NCI-H1417 treated with DMSO at 0.1 percent for 48 hours (cell line): ENCODE measurements at regions not wholly inside any gene's neighbourhood (a gene's known extent, or its start where the extent isn't known, plus 50 kb on each side); places are given as distances from the start of the nearest gene placed in this dataset.
A peak's percentile ranks its signal among the peaks of the same experiment; 100 is the strongest.

ENCODE experiments used
- DNase-seq: peaks from one replicate; lab custom pipeline; 2025; lab: John Stamatoyannopoulos, UW

DNA sequence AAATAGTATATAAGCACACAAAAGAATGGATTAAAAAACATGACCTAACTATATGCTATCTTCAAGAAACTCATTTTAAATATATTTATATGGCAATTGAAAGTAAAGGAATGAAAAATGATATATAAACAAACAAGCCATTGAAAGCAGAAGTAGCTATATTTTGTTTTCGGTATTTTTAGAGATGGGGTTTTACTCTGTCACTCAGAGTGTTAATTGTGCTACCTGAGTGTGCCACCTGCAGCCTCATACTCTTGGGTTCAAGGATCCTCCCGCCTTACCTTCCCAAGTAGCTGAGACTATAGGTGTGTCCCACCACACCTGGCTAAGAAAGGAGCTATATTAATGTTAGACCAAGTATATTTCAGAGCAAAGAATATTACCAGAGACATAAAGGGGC, 624.1 kb downstream of the BUD13 start:
- DNase-seq, result no peak

DNA sequence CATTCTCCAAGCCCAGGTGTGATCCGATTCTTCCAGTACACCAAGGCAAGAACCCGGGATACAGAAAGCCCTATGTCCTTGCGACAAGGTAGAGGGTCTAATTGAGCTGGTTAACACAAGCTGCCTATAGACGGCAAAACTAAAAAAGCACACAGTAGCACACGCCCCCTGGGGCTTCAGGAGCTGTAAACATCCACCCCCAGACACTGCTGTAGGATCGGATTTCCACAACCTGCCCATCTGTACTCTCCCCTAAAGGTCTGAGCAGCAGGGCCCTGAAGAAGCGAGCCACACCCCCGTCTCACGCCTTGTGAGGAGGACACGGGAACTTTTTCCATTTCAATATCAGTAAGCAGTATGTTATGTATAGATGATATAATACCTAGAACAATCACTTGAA, 624.7 kb downstream of the BUD13 start:
- no peak for DNase-seq

DNA sequence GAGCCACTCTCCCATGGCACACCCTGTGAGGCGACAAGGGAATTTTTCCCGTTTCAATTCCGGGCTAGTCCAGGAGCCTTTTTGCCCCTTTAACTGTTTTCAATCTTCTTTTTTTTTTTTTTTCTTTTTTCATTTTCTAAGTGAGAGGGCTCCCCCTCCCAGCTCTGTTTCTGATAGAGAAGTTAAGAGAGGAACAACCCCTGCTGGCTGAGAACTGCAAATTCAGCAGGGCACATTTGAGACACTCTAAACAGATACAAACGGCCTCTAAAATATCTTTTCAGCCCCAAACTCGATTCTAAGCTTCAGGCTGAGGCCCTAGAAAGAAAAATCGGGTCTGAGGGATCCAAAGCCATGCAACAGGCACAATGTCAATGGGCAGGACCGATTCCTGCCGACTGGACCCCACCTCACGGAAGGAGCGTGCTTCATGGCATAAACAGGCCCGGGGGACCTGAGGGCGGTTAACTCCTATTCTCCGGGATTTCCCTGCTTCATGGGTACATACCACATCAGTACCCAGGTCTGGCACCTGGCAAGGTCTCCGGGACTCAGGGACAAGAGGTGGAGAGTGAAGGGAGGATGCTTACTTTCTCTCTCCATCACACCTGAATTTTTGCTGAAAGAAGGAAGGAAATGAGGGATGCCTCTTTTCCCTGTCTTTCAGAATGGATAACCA, 627.5 kb downstream of the BUD13 start:
- DNase-seq, result no peak

GRCh38 chr11:116144387-116144958, 628.3 kb downstream of the BUD13 start:
- no peak for DNase-seq

DNA sequence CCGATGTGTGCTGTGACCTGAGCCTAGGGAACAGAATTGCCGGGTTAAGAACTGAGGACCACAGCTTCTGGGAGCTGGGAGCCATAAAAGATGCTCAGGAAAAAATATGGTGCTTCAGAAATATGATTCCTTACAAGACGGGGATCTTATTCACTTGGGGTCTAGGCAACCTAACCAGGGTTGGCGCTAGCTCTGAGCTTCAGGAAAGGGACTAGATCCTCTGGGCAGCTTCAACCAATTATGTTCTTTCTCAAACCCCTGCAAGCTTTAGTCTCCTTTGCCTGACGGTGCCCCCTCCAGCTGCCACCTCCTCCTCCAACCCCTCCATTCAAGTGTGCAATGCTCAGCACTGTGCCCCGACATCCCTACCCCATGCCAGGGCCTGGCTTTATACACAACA, 634.1 kb upstream of the CADM1 start:
- no peak for DNase-seq

DNA sequence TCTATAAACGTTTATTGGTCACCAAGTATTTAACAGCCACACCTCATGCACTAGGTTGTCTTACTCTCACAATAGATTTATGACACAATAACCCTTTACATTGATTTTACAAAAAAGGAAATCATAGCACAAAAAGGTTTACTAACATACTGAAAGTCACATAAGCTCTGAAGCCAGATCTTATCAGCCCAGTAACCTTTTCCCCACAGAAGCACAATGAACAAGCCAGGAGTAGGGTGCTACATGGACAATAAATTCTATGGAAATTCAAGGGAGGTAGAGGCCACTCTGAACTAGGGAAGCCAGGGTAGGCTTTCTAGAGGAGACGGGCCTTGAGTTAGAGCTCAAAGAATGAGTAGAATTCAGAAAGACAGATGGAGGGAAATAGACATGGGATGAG, 633.5 kb upstream of the CADM1 start:
- DNase-seq, result no peak

DNA sequence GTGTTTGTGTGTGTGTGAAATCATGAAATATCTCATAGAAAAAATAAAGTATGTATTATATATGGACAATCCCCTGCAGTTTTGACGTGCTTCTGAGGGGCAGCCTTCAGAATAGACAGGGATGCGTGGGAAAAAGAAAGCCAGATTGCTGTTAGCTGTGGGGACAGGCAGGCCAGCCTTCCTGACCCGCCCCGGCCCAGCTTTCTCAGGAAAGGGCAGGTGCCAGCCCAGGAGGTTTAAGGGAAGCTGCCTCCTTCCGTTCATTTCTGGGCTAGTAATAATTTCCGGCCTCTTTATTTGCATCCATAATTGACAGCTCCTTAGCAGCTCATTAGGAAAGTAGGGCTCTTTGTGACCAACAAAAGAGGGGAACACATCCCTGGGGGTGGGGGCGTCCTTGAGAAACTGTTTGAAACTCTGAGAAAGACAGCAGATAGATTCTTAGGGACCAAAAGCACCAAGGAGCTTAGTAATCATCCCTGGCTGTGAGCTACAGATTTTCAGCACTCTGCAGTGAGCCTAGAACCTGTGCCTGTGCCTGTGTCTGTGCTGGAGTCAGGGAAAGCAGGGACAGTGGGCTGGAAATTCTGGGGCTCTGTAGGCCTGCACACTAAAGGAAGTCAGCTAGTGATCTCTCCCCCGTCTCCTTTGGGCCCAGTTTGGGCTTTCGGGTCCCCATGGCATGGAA, 632.9 kb upstream of the CADM1 start:
- DNase-seq, result no peak

DNA sequence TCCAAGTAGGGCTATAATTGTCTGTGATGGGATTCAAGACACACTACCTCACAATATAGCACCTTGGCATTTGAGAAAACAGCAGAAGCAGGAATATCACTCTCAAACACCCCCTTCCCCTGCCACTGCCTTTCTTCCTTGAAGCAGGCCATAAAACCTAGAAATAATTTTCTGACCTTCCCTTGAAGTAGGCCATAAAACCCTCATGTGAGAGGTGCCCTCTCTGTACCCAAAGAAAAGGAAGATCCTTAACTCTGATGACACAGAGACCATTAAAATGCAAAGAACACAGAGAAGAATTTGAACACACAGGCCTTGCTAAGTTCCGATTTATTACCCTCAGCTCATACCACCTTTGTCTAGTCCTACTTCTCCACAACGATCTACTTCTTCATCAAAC, 631.7 kb upstream of the CADM1 start:
- DNase-seq, result no peak

- DNase-seq, result no peak
These were observed 630.2 kb upstream of the CADM1 start for GRCh38 chr11:116134450-116134849.

DNA sequence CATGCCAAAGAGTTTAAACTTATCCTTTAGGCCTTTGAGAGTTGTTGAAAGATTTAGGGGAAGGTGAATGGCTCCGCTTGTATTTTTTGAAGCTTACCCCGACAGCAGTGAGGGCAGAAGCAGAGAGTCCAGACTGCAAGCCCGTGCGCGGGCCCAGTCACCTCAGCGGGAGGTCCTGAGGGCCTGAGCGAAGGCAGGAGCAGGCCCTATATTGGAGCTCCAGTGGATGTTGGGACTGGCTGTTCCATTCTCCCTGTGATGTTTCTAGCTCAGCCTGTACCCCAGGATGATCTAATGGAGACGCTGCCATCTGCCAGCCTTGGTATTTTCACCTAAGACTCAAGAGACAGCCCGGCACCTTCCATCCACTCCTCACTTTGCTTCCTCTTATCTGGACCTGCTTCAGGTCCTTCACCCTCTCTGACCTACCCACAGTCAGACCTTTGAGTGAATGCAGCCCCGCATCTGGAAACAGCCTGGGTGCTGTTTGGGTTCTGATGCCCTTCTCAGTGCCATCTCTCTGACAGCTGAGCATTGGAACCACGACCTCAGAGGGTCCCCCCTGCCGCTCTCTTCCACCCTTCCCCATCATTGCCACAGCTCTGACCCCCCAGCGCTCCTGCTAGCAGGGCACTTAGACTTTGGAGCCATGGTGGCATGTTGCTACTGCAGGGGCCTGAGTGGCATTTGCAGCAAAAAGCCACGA, 628.2 kb upstream of the CADM1 start:
- DNase-seq, result no peak

DNA sequence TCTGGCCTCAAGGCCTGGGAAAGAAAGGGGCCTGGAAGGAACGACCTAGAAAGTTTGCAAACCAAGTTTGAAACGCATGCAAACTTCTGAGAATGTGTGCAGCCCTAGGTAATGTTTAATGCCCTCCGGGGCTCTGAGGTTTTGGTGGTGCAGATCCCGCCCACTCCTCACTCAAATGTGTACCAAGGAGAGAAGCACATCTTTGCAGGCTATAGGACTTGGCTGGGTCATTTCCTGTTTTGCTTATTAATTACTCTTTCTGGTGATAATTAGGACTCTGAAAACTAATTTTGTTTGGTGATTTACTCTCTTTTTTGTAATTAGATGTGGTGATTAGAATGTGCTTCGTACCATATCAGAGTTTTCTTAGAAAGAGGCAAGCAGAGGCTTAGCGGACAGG, 625.9 kb upstream of the CADM1 start:
- DNase-seq, result no peak

DNA sequence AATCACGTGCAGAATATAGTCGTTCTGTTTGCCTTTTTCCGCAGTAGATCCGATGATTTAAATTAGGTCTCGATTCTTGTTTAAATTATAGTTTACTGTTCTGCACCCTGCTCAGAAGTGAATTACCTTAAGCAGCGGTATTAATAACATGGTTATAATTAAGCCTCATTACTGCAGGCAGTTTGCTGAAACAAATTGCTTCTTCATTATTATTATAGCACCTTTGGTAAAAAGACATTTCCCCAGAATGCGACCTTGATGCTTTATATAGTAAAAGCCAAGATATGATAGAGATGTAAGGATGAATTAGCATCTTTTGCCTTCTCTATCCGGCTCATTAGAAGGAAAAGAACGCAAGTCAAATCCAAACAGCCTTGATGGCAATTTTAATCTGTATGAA, 625.2 kb upstream of the CADM1 start:
- DNase-seq, result peak; percentile 34

GRCh38 chr11:116126562-116126961, 622.3 kb upstream of the CADM1 start:
- no peak for DNase-seq

GRCh38 chr11:116124922-116125714, 620.9 kb upstream of the CADM1 start:
- no peak for DNase-seq

DNA sequence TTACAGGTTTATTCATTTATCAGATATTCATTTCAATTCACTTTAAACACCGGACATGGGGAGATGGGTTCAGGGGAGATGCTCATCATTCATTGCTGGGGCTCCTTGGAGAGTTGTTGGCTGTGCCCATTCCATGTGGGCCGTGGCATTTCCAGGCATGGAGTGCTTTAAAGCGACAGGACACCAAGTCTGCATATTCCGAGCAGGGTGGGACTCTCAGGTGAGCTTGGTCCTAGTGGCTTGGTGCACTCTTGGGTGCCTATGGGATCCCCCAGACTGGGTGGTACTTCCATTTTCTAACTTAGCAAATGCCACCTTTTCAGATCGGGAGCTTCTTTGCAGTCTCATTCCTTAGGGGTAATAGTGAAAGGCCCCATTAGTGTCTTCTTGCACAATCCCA, 619.5 kb upstream of the CADM1 start:
- no peak for DNase-seq

DNA sequence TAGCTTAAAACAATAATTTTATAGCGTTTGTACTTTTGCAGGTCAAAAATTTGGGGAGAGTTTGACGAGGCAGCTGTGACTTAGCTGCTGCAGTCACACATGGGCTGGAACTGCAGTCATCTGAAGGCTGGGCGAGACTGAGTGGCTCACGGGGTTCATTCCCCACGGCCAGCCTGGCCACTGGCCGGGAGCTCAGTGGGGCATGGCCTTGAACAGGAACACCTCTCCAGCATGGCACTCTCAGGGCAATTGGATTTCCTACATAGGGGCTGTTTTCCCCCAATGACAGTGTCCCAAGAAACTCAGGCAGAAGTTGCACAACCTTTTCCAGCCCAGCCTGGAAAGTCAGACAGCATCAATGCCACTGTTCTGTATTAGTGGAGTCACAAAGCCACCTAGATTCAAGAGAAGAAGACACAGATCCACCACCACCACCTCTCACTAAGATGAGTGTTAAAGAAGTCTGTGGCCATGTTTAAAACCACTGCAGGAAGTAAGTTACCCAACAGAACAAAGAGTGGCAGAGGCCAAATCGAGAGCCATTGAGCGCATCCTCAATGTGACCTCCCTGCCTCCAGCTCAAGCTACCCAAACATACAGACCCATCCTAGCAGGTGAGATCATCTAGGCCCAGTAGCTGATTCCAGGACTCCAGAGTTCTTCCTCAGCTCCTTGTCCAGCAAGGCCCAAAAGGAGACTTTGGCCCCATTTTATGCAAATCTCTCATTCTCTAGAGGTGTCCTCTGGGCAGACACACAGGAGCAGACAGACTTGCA, 618.7 kb upstream of the CADM1 start:
- DNase-seq, result no peak

DNA sequence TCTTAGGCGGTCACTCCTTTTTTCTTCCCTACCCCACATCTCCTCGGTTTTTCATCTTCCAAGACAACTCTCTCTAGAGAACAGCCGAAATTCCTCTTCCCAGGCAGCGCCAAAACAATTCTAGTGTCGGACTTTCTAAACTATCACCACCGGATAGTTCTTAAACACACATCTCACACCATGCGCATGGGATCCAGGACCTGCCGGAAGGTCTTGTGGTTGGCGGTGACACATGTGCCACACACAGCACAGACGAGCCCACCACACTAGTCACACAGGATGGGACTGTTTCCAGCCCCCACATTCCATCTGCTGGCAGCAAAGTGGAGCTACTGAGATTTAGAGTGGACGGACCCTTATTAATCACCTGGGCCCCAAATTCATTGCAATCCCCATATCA, 614.9 kb upstream of the CADM1 start:
- no peak for DNase-seq

GRCh38 chr11:116118138-116118470, 613.9 kb upstream of the CADM1 start:
- no peak for DNase-seq

DNA sequence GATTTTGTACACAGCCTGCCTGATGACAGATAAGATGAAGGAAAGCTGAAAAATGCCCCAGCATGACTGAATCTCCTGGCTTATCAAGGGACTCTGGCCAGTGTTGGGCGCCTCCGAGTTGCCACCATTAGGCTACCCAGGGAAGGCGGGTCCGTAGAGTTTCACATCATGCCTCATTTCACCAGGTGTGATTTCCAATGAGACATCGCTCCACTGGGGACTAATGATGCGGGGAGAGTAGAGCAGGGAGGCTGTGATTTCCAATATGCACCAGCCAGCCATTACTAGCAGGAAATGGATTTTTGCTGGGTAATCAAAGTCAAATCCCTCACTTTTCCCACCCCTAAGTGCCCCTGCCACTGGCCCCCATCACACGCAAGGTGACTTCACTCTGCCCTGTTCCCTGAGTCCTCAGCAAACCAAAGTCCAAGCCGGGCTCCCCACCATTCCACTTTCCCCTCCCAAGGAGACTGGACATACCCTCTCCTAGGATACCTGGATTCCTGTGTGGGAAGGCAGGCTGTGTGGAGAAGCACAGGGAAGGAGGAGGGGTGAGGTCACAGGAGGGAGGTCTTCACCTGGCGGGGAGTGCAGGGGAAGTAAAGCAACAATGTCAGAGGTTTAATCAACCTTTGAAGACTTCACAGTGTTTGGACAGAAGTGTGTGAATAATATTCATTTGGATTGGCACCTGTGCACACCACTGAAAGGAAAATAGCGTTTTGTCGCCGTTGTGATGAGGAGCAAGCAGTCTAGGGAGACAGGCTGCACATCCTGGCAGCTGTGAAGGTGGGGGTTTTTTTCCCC, 613.3 kb upstream of the CADM1 start:
- no peak for DNase-seq

DNA sequence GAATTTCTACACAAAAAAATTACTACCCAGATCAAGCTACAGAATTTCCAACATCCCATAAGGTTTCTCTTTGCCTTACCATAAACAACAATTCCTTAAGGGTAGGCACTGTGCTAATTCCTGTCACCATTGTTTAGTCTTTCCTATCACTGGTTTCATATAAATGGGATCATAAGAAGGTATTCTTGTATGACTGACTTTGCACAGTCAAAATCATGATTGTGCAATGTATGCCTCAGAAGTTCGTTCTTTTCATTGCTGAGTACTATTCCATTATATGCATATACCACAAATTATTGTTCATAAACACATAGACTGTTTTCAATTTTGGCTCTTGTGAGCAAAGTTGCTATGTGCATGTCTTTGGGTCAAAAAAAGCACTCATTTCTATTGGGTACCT, 611.6 kb upstream of the CADM1 start:
- no peak for DNase-seq

GRCh38 chr11:116114198-116114651, 610.0 kb upstream of the CADM1 start:
- no peak for DNase-seq
